Type B pancreatic cell (in vitro differentiated cells): ENCODE measurements at regions not wholly inside any gene's neighbourhood (a gene's known extent, or its start where the extent isn't known, plus 50 kb on each side); places are given as distances from the start of the nearest gene placed in this dataset.

Experiments used
- DNase-seq: peaks from one replicate; pipeline ENCODE4 v3.0.0; 2021; ENCODE audit warnings: mixed read lengths; ENCODE audit not compliant: unreplicated experiment; ENCODE audit errors: extremely low spot score
- H3K27ac Mint-ChIP-seq: 2 replicates; pipeline ENCODE4 v1.8.0; 2021; ENCODE audit warnings: mild to moderate bottlenecking, mixed read lengths
- H3K27me3 Mint-ChIP-seq: 2 replicates; pipeline ENCODE4 v1.8.0; 2021; ENCODE audit warnings: mixed read lengths
- H3K36me3 Mint-ChIP-seq: 2 replicates; pipeline ENCODE4 v1.8.0; 2021; ENCODE audit warnings: mixed read lengths
- H3K4me1 Mint-ChIP-seq: one replicate; pipeline ENCODE4 v1.8.0; 2021; ENCODE audit warnings: mixed read lengths; ENCODE audit not compliant: unreplicated experiment
- H3K4me3 Mint-ChIP-seq: 2 replicates; pipeline ENCODE4 v1.8.0; 2021; ENCODE audit warnings: mild to moderate bottlenecking, mixed read lengths
- H3K9me3 Mint-ChIP-seq: 2 replicates; pipeline ENCODE4 v1.8.0; 2021; ENCODE audit warnings: mixed read lengths
- CTCF ChIP-seq: fragments of 200-600 bp; sonication (generic); conservative IDR thresholded peaks from 2 replicates; pipeline ENCODE4 v1.5.0; 2021; ENCODE audit warnings: antibody characterized with exemption, mild to moderate bottlenecking

DNA sequence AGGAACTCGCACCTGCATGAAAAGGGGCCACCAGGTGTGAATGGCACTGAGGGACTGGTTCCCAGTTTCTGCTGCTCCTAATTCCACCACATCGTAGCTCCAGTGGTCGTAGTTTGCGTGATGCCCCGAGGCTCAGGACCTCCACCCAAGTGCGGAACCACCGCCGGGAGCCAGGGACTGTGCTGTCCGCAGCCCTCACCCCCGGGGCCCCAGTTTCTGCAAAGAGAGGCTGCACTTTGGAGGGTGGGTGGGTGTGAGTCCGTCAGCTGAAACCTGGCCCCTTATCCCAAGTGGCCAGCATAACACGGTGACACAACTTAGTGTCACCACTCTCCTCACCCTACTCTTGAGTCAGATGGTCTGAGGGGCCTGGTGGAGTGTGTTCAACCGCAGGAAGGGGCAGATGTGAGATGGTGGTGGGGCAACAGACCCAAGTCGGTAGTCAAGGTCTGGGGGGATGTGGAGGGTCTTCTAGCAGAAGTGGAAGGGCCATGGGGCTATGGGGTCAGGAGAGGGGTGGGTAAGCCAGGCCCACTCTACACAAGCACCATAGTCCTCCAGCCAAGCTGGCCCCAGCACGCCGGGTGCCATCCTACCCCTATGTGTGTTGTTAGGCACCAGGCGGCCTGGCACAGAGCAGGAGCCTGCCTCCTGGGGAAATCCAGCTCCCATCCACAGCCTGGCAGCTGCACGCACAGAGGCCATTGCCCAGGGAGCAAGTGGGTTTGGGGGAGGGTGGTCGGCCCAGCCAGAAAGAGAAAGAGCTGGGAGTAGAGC is 1301.6 kb downstream of the UQCRFS1 start:
- H3K9me3 Mint-ChIP-seq = no peaks in the 10 kb centered on the region

GRCh38 chr19:27909861-27910260 is 1303.1 kb downstream of the UQCRFS1 start:
- DNase-seq = no peak
- H3K36me3 Mint-ChIP-seq = no peaks in the 10 kb centered on the region
- no peak overlapping the region for H3K27ac Mint-ChIP-seq
- no peaks in the 10 kb centered on the region for H3K4me1 Mint-ChIP-seq
- H3K4me3 Mint-ChIP-seq = no peak overlapping the region
- H3K9me3 Mint-ChIP-seq = peaks cover under 1% of the 10 kb centered on the region
- no peak for TF ChIP-seq CTCF
- no peaks in the 10 kb centered on the region for H3K27me3 Mint-ChIP-seq

More for the DNA sequence above, 1301.6 kb downstream of the UQCRFS1 start:
- H3K27ac Mint-ChIP-seq = no peak overlapping the region
- H3K36me3 Mint-ChIP-seq = no peaks in the 10 kb centered on the region
- TF ChIP-seq CTCF = no peak
- H3K4me3 Mint-ChIP-seq = no peak overlapping the region
- H3K4me1 Mint-ChIP-seq = no peaks in the 10 kb centered on the region
- no peaks in the 10 kb centered on the region for H3K27me3 Mint-ChIP-seq
- DNase-seq = no peak

DNA sequence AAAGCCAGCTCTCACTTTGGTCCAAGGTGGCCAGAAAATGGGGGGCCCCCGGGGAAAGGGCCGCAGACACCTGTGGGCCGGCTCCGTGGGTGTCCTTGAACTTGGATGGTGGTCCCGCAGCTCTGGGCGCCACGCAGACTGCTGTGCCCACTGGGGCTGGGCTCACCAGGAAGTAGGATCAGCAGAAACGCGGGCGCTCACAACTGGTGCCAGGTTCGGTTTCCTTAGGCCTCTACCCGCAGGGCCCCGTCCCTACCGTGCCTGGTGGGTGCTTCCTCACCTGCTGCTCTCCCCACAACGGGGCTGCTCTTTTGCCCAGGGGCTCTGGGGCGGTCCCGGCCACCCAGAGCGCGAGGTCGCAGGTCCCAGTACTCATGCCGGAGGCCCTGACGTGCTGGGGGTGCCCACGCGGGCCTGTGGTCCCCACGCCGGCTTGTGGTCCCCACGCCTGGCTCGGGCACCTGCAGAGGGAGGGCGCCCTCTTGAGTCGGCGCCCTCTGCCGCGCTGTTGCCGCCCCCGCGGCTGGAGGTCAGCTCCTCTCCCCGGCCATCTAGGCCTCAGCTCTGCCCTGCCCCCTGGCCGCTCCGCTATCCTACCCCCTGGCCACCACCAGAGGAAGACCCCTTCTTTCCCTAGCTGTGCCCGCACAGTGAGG is 1303.6 kb downstream of the UQCRFS1 start:
- no peak overlapping the region for H3K4me3 Mint-ChIP-seq
- H3K27ac Mint-ChIP-seq = no peak overlapping the region
- no peaks in the 10 kb centered on the region for H3K36me3 Mint-ChIP-seq
- peaks cover 5% of the 10 kb centered on the region for H3K9me3 Mint-ChIP-seq
- no peaks in the 10 kb centered on the region for H3K4me1 Mint-ChIP-seq
- no peak for TF ChIP-seq CTCF
- no peak for DNase-seq
- no peaks in the 10 kb centered on the region for H3K27me3 Mint-ChIP-seq

DNA sequence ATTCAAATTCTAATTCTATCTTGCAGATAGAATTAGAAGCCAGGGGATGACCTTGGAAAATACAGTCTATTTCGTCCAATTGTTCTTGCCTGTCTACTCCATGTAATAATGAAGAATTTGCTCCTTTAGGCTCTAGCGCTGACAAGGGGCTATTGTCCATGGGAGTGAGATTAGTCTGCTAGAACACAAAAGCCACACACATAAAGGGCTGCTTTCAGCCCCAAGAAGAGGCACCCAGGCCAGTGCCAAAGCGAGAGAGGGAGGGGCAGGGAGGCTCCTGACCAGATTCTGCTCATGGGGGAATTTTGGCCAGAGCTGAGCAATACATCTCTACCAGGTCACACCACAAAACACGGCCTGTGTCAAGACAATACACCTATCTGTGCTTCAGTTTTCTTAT is 1306.9 kb downstream of the UQCRFS1 start:
- Mint-ChIP-seq H3K4me1 (no peaks in the 10 kb centered on the region), H3K27me3 (no peaks in the 10 kb centered on the region), H3K4me3 (no peak overlapping the region), H3K9me3 (peaks cover 13% of the 10 kb centered on the region), H3K27ac (no peak overlapping the region), H3K36me3 (no peaks in the 10 kb centered on the region)
- no peak for DNase-seq
- no peak for TF ChIP-seq CTCF

DNA sequence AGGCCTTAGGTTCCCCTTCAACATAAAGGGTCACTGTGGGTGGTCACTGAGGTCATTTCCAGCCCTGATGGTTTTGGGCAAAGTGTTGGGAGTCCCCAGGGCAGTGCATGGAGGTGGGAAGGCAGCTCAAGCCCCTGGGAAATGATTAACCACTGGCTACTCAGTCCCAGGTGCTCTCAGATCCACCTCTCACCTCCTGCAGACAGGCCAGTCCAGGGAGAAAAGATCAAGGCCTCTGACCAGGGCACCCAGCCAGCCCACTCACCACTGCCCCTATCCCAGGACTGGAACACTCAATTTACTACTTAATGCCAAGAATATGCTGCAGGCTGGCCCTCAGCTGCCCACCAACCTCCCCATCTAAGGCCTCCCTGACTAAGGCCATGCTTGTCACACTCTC is 1307.9 kb downstream of the UQCRFS1 start:
- Mint-ChIP-seq H3K27me3 (no peaks in the 10 kb centered on the region), H3K4me1 (no peaks in the 10 kb centered on the region), H3K9me3 (peaks cover 15% of the 10 kb centered on the region), H3K36me3 (no peaks in the 10 kb centered on the region), H3K27ac (no peak overlapping the region), H3K4me3 (no peak overlapping the region)
- no peak for TF ChIP-seq CTCF
- DNase-seq = no peak
